MM.1S (cell line): ENCODE measurements at regions not wholly inside any gene's neighbourhood (a gene's known extent, or its start where the extent isn't known, plus 50 kb on each side); places are given as distances from the start of the nearest gene placed in this dataset.

Experiments
- DNase-seq: peaks from one replicate; pipeline ENCODE4 v3.0.0-alpha.2; 2015
- H2AFZ ChIP-seq: fragments of 300-600 bp; sonication (generic); 2 replicates; pipeline ENCODE4 v1.6.0; 2016; ENCODE audit warnings: antibody characterized with exemption, low read length
- H3F3A ChIP-seq: fragments of 300-600 bp; sonication (generic); 2 replicates; pipeline ENCODE4 v1.6.1; 2016; ENCODE audit warnings: mild to moderate bottlenecking, antibody characterized with exemption, low read length, moderate library complexity, mixed read lengths; ENCODE audit not compliant: insufficient read depth
- H3K27ac ChIP-seq: fragments of 300-600 bp; sonication (generic); 2 replicates; pipeline ENCODE4 v1.5.1; 2016; ENCODE audit warnings: mild to moderate bottlenecking, low read length
- H3K27me3 ChIP-seq: fragments of 300-600 bp; sonication (generic); replicated peaks from 2 replicates; pipeline ENCODE4 v1.6.0; 2016; ENCODE audit warnings: low read length; ENCODE audit not compliant: insufficient read depth
- H3K36me3 ChIP-seq: fragments of 300-600 bp; sonication (generic); replicated peaks from 2 replicates; pipeline ENCODE4 v1.6.1; 2016; ENCODE audit warnings: mild to moderate bottlenecking, low read length, mixed read lengths; ENCODE audit not compliant: insufficient read depth
- H3K4me1 ChIP-seq: fragments of 300-600 bp; sonication (generic); 2 replicates; pipeline ENCODE4 v1.6.1; 2016; ENCODE audit warnings: low read length, mixed read lengths
- H3K4me2 ChIP-seq: fragments of 300-600 bp; sonication (generic); 2 replicates; pipeline ENCODE4 v1.6.0; 2016; ENCODE audit warnings: low read depth, low read length
- H3K4me3 ChIP-seq: fragments of 300-600 bp; sonication (generic); 2 replicates; pipeline ENCODE4 v1.5.1; 2016; ENCODE audit warnings: low read length, mixed read lengths
- H3K79me2 ChIP-seq: fragments of 300-600 bp; sonication (generic); 2 replicates; pipeline ENCODE4 v1.6.1; 2016; ENCODE audit warnings: mixed run types, low read length, mixed read lengths
- H3K9ac ChIP-seq: fragments of 300-600 bp; sonication (generic); 2 replicates; pipeline ENCODE4 v1.6.1; 2016; ENCODE audit warnings: low read length, mixed read lengths
- H3K9me2 ChIP-seq: fragments of 300-600 bp; sonication (generic); replicated peaks from 2 replicates; pipeline ENCODE4 v1.6.1; 2016; ENCODE audit warnings: mild to moderate bottlenecking, low read length, mixed read lengths; ENCODE audit not compliant: insufficient read depth
- H3K9me3 ChIP-seq: fragments of 300-600 bp; sonication (generic); replicated peaks from 2 replicates; pipeline ENCODE4 v1.6.1; 2016; ENCODE audit warnings: mild to moderate bottlenecking, low read length, mixed read lengths; ENCODE audit not compliant: insufficient read depth
- H4K20me1 ChIP-seq: fragments of 300-600 bp; sonication (generic); 2 replicates; pipeline ENCODE4 v1.6.1; 2016; ENCODE audit warnings: mild to moderate bottlenecking, low read length, moderate library complexity, mixed read lengths; ENCODE audit not compliant: insufficient read depth
- EZH2 ChIP-seq: fragments of 300-600 bp; sonication (generic); optimal IDR thresholded peaks from 2 replicates; pipeline ENCODE3; 2017; ENCODE audit warnings: low read depth, mild to moderate bottlenecking, antibody characterized with exemption, low read length, mixed read lengths
- EZH2phosphoT487 ChIP-seq: fragments of 300-600 bp; sonication (generic); IDR thresholded peaks from 2 replicates; pipeline ENCODE4 v1.6.1; 2018; ENCODE audit warnings: antibody characterized with exemption, low read length
- TF ChIP-seq, protein P1 (sequence below): fragments of 300-600 bp; sonication (generic); IDR thresholded peaks from 2 replicates; pipeline ENCODE4 v1.5.1; 2016; ENCODE audit warnings: antibody characterized with exemption, low read length, mixed read lengths

DNA sequence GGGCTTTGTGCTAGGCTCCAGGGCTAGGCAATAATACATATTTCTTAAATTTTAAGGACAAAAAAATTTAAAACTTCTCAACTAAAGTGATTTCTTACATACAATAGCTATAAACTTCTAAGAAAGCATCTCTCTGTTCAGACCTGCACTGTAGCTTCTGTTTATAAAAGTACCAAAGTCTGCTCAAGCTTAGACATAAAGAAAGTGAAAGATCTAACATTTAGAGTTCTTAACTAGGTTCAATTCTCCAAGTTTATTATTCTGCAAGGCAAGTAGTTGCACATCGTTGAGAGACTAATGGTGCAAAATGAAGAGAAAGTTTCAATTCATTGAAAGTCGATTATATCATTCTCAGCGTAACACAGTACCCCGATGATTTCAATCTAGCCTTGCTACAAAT lies 857.4 kb upstream of the HTR2C start:
- Histone ChIP-seq H3F3A (no peaks in the 10 kb centered on the region), H3K79me2 (no peaks in the 10 kb centered on the region), H3K9me2 (no peaks in the 10 kb centered on the region), H3K27ac (no peak overlapping the region), H3K4me2 (no peak overlapping the region), H4K20me1 (no peaks in the 10 kb centered on the region), H3K9me3 (no peaks in the 10 kb centered on the region), H3K36me3 (no peaks in the 10 kb centered on the region), H3K4me1 (no peaks in the 10 kb centered on the region), H3K4me3 (no peak overlapping the region), H3K9ac (no peak overlapping the region), H3K27me3 (no peaks in the 10 kb centered on the region), H2AFZ (no peak overlapping the region)
- TF ChIP-seq, protein P1, sequence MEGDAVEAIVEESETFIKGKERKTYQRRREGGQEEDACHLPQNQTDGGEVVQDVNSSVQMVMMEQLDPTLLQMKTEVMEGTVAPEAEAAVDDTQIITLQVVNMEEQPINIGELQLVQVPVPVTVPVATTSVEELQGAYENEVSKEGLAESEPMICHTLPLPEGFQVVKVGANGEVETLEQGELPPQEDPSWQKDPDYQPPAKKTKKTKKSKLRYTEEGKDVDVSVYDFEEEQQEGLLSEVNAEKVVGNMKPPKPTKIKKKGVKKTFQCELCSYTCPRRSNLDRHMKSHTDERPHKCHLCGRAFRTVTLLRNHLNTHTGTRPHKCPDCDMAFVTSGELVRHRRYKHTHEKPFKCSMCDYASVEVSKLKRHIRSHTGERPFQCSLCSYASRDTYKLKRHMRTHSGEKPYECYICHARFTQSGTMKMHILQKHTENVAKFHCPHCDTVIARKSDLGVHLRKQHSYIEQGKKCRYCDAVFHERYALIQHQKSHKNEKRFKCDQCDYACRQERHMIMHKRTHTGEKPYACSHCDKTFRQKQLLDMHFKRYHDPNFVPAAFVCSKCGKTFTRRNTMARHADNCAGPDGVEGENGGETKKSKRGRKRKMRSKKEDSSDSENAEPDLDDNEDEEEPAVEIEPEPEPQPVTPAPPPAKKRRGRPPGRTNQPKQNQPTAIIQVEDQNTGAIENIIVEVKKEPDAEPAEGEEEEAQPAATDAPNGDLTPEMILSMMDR, result no peak
- TF ChIP-seq EZH2 (no peak), EZH2phosphoT487 (no peak)
- no peak for DNase-seq

DNA sequence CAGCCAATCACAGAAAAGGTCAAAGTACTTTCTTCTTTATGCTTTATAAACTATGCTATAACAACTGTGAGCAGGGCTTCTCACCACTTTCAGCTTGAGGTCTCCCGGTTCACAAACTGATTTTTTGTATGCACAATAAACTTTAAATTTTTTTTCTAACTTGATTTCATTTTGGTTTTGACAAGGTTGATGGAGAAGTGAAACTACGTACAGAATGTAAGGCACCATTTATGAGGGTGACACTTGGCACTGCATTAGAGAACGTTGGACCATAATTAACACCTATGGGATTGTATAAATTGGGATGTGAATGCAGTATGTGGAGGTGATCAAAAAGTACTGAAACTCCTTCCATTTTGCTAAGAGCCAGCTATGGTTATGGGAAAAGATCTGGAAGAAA lies 857.9 kb upstream of the HTR2C start:
- Histone ChIP-seq H3K9me2 (no peaks in the 10 kb centered on the region), H3K27me3 (no peaks in the 10 kb centered on the region), H3K79me2 (no peaks in the 10 kb centered on the region), H3F3A (no peaks in the 10 kb centered on the region), H3K4me2 (no peak overlapping the region), H3K4me3 (no peak overlapping the region), H4K20me1 (no peaks in the 10 kb centered on the region), H3K36me3 (no peaks in the 10 kb centered on the region), H3K9ac (no peak overlapping the region), H2AFZ (no peak overlapping the region), H3K4me1 (no peaks in the 10 kb centered on the region), H3K27ac (no peak overlapping the region), H3K9me3 (no peaks in the 10 kb centered on the region)
- no peak for DNase-seq
- TF ChIP-seq, protein P1, result no peak
- no peak for TF ChIP-seq EZH2
- no peak for TF ChIP-seq EZH2phosphoT487

DNA sequence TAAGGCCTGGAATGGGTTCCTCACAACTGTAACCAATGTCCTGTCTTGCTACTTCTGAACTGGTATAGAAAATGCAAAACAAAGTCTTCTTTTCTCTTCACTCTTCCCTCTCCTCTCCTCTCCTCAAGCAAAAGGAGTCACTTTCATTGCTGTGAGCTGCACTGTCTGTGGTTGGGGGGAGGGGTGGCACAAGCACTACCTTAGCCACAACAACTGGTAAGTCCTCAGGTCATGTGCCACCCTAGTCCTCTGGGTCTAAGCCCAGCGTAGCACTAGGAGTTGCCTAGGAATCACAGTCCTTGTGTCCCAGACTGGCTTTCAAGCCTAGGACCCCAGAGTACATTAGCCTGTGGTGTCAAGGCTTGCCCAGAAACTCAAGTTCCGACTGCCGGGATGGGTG lies 859.3 kb upstream of the AMOT start:
- no peak for TF ChIP-seq EZH2
- Histone ChIP-seq H3K9me2 (no peaks in the 10 kb centered on the region), H3K27ac (no peak overlapping the region), H3F3A (no peaks in the 10 kb centered on the region), H3K4me3 (no peak overlapping the region), H3K9ac (no peak overlapping the region), H3K79me2 (no peaks in the 10 kb centered on the region), H4K20me1 (no peaks in the 10 kb centered on the region), H3K4me1 (no peaks in the 10 kb centered on the region), H2AFZ (no peak overlapping the region), H3K4me2 (no peak overlapping the region), H3K27me3 (no peaks in the 10 kb centered on the region), H3K9me3 (no peaks in the 10 kb centered on the region), H3K36me3 (no peaks in the 10 kb centered on the region)
- no peak for DNase-seq

DNA sequence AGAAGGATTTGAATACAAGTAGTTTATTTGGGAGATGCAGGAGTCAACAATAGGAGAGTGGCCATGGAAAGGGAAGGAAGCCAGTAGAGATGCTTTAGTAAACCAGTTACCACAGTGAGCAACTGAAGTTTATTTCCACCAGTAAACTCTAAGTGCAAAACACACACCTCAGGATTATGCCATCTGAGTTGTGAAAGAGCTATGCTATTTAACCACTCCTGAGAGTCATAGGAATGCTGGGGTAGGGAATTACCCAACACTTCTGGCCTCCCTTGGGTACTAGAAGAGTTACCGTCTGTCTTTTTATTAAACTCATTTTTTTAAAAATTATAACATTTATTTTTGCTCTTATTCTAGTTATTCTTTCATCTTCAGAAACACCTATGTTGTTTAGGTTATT lies 834.6 kb upstream of the AMOT start:
- Histone ChIP-seq H3K4me3 (no peak overlapping the region), H3K9me3 (no peaks in the 10 kb centered on the region), H3K79me2 (no peaks in the 10 kb centered on the region), H3K4me2 (no peak overlapping the region), H3K27ac (no peak overlapping the region), H3K9me2 (no peaks in the 10 kb centered on the region), H3K4me1 (no peaks in the 10 kb centered on the region), H3F3A (no peaks in the 10 kb centered on the region), H4K20me1 (no peaks in the 10 kb centered on the region), H3K36me3 (no peaks in the 10 kb centered on the region), H2AFZ (no peak overlapping the region), H3K9ac (no peak overlapping the region), H3K27me3 (no peaks in the 10 kb centered on the region)
- TF ChIP-seq EZH2 (no peak), EZH2phosphoT487 (no peak)
- TF ChIP-seq, protein P1, result no peak
- DNase-seq, result no peak
